ENCODE measurements at regions not wholly inside any gene's neighbourhood (a gene's known extent, or its start where the extent isn't known, plus 50 kb on each side); places are given as distances from the start of the nearest gene placed in this dataset.

- Histone ChIP-seq H3K9me3 (ENCODE audit: low read depth, low read length, poor library complexity, severe bottlenecking) (no peaks in the 10 kb centered on the region), H3K27ac (ENCODE audit: low read depth, low read length, poor library complexity, severe bottlenecking) (no peak overlapping the region), H3K4me1 (ENCODE audit: insufficient read depth, low read length, poor library complexity, severe bottlenecking) (no peaks in the 10 kb centered on the region), H3K36me3 (ENCODE audit: insufficient read depth, low read length, poor library complexity, severe bottlenecking) (no peaks in the 10 kb centered on the region), H3K27me3 (replicated peaks; ENCODE audit: insufficient read depth, low read depth, low read length, poor library complexity) (no peaks in the 10 kb centered on the region), H3K4me3 (ENCODE audit: low read depth, low read length, poor library complexity, severe bottlenecking) (no peak overlapping the region)
- no peak for DNase-seq (ENCODE audit: low spot score)
- ChIA-PET POLR2A (ENCODE audit: low non-redundant PET) (no interaction called here), CTCF (no interaction called here)
- intact Hi-C loops (cut with micrococcal nuclease; ENCODE audit: unreplicated experiment) = no loop called here
- TF ChIP-seq CTCF (conservative IDR thresholded peaks at IDR 0.05; ENCODE audit: low read depth, low read length) (no peak), EZH2 (IDR thresholded peaks at IDR 0.05; ENCODE audit: borderline replicate concordance, low read depth, low read length, poor library complexity, severe bottlenecking) (no peak)
- no TSS peak for BruUV-seq (replicated peaks)
Measured at GRCh38 chr2:240367721-240368120, 67.7 kb upstream of the GPC1 start.

GRCh38 chr2:240368781-240369331 lies 66.6 kb upstream of the GPC1 start:
- no peak for DNase-seq (ENCODE audit: low spot score)
- ChIA-PET POLR2A (ENCODE audit: low non-redundant PET) (no interaction called here), CTCF (no interaction called here)
- no peaks in the 10 kb centered on the region for H3K36me3 ChIP-seq (ENCODE audit: insufficient read depth, low read length, poor library complexity, severe bottlenecking)
- H3K9me3 ChIP-seq (ENCODE audit: low read depth, low read length, poor library complexity, severe bottlenecking) = no peaks in the 10 kb centered on the region
- H3K27ac ChIP-seq (ENCODE audit: low read depth, low read length, poor library complexity, severe bottlenecking) = no peak overlapping the region
- no TSS peak for BruUV-seq (replicated peaks)
- intact Hi-C loops (cut with micrococcal nuclease; ENCODE audit: unreplicated experiment) = no loop called here
- no peaks in the 10 kb centered on the region for H3K4me1 ChIP-seq (ENCODE audit: insufficient read depth, low read length, poor library complexity, severe bottlenecking)
- no peaks in the 10 kb centered on the region for H3K27me3 ChIP-seq (replicated peaks; ENCODE audit: insufficient read depth, low read depth, low read length, poor library complexity)
- no peak overlapping the region for H3K4me3 ChIP-seq (ENCODE audit: low read depth, low read length, poor library complexity, severe bottlenecking)
- TF ChIP-seq CTCF (conservative IDR thresholded peaks at IDR 0.05; ENCODE audit: low read depth, low read length) = no peak
- TF ChIP-seq EZH2 (IDR thresholded peaks at IDR 0.05; ENCODE audit: borderline replicate concordance, low read depth, low read length, poor library complexity, severe bottlenecking) = no peak

GRCh38 chr2:240369335-240369734 lies 66.1 kb upstream of the GPC1 start:
- no peak for DNase-seq (ENCODE audit: low spot score)
- Histone ChIP-seq H3K4me3 (ENCODE audit: low read depth, low read length, poor library complexity, severe bottlenecking) (no peak overlapping the region), H3K27me3 (replicated peaks; ENCODE audit: insufficient read depth, low read depth, low read length, poor library complexity) (no peaks in the 10 kb centered on the region), H3K4me1 (ENCODE audit: insufficient read depth, low read length, poor library complexity, severe bottlenecking) (no peaks in the 10 kb centered on the region), H3K36me3 (ENCODE audit: insufficient read depth, low read length, poor library complexity, severe bottlenecking) (no peaks in the 10 kb centered on the region), H3K27ac (ENCODE audit: low read depth, low read length, poor library complexity, severe bottlenecking) (no peak overlapping the region), H3K9me3 (ENCODE audit: low read depth, low read length, poor library complexity, severe bottlenecking) (no peaks in the 10 kb centered on the region)
- no TSS peak for BruUV-seq (replicated peaks)
- ChIA-PET POLR2A (ENCODE audit: low non-redundant PET) (no interaction called here), CTCF (no interaction called here)
- TF ChIP-seq EZH2 (IDR thresholded peaks at IDR 0.05; ENCODE audit: borderline replicate concordance, low read depth, low read length, poor library complexity, severe bottlenecking) (no peak), CTCF (conservative IDR thresholded peaks at IDR 0.05; ENCODE audit: low read depth, low read length) (no peak)
- intact Hi-C loops (cut with micrococcal nuclease; ENCODE audit: unreplicated experiment) = no loop called here

Data from A673 (cell line).